T47D (cell line): ENCODE measurements at regions not wholly inside any gene's neighbourhood (a gene's known extent, or its start where the extent isn't known, plus 50 kb on each side); places are given as distances from the start of the nearest gene placed in this dataset.
"Not testable (repeated sequence)": the region's sequence is repeated elsewhere in the genome, so short reads cannot be mapped to it uniquely, and the experiment has no call there.

Source experiments
- DNase-seq, 2 experiments: peaks; one replicate each; pipeline versions ENCODE4 v3.0.0 to v3.0.0-alpha.2; 2011 to 2012; ENCODE audit warnings: low read depth in 1 of 2, low spot score in 1 of 2
- JUND ChIP-seq: IDR thresholded peaks from 2 replicates; pipeline ENCODE4 v1.6.1; 2012; ENCODE audit warnings: low read depth
- in situ Hi-C: cut with HindIII; loops from 2 replicates; pipeline ENCODE4 v1.10.0; 2016; ENCODE audit warnings: low sequenced_read_pairs, low pct_unique_long_range_greater_than_20kb

DNA sequence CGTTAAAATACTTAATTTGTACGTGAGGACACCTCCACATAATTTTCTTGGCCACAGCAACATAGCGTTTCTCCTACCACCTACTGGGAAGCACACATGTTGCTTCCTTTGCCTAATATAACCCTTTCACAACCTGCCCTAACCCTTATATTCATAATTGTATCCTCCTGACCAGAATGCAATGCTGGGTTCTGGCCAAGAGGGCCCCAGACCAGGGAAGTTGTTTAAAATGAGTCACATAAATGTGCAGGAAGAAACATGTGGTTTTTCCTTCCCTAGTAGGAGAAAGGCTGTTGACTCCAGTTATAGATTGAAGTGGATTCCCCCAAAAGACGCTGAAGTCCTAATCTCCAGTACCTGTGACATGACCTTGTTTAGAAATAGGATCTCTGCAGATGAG is 187.3 kb downstream of the NUFIP1 start:
- no peak for DNase-seq
- TF ChIP-seq JUND = no peak
- in situ Hi-C loops = no loop called here

DNA sequence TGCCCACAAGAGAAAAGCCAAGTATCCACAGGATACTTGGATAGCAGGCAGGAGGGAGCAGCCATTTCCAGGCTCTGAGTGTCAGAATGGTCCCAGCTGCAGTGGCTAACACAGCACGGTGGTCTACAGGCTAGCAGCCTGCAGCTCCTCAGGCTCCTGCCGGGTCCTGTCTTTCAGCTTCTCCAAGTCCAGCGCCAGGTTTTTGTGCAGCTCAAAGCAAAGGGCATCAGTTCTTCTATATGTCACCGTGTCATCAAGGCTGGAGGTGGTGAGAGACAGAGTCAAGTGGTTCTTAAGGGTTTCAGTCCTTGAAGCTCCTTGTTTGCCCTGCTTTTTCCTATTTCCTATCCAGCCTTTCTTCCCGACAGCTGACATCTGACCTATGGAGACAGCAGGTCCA is 188.6 kb downstream of the NUFIP1 start:
- no peak for DNase-seq
- no peak for TF ChIP-seq JUND
- in situ Hi-C loops = no loop called here

DNA sequence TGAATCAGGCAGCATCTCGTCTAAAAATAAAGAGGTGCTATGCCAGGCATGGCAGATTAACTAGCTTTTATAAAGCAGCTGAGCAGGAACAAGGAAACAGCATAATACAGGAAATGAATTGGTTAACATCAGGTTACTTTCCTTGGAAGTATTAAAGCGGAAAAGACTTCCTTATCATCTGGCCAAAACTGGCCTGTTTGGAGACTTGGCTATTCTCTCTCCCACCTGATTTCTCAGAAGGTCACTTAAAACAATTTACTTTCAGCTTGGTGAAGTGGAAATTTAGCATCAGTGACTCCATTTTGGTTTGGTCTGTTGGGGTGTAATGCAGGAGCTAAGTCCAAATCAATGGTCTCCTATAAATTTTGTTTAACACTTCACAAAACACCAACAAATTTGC is 191.6 kb downstream of the NUFIP1 start:
- in situ Hi-C loops = no loop called here
- DNase-seq = no peak
- no peak for TF ChIP-seq JUND

DNA sequence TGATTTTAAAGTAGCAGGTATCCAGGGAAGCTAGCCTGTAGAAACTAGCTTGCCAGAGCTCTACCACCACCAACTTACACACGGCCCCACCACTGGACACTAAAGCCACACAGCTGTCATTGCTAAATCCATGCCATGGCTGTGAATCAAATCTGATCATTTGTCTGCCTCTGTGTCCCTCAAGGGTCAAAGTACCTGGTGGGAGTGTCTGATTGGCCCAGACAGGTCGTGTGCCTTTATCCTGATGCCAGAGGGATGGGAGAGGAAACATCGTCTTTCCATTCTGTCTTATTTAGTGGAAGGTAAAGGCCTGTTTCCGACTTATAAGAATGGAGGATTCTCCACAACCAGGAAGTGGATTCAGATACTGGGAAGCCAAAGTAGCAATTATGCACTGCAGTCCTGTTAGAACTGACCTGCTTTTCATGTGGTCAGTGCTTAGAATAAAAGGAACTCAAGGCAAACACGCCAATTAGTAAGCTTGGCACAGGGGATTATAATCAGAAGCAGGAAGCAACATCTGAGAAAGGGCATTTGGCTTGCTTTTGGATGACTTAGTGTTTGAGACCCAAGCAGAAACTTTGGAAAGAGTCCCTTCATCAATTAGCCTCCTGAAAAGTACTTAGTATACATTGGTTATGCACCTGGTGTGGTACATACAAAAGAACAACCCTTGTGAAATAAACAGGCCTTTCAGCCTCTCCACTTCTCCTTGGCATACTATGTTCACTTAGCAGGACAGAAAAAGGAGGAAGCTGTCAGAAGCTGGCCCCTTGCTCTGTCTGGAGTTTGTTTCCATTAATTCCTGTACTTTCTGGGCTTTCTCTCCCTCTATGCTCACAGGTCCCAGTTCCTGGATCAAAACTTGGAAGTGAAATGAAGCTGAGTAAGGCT is 192.4 kb downstream of the NUFIP1 start:
- in situ Hi-C loops = no loop called here
- no peak for TF ChIP-seq JUND
- DNase-seq = no peak

DNA sequence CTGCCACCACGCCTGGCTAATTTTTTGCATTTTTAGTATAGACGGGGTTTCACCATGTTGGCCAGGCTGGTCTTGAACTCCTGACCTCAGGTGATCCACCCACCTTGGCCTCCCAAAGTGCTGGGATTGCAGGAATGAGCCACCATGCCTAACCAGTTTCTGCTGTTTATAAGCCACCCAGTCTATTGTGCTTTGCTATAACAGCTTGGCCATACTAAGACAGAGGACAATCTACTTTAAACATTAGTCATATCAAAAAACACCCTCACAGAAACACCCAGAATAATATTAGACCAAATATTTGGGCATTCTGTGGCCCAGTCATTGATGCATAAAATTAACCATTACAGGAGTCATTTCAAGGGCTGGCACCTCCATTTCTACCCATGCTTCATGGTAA is 193.2 kb downstream of the NUFIP1 start:
- DNase-seq, in situ Hi-C loops: not testable (repeated sequence)

DNA sequence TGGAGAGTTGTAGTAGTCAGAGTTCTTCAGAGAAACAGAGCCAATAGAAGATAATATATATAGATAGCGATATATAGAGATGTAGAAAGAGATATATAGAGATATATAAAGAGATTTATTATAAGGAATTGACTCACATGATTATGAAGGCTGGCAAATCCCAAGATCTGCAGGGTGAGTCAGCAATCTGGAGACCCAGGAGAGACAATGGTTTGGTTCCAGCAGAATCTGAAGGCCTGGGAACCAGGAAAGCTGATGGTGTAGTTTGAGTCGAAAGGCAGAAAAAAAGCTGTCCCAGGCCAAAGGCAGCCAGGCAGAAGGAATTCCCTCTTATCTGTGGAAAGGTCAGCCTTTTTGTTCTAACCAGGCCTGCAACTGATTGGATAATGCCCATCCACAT is 194.1 kb downstream of the NUFIP1 start:
- in situ Hi-C loops = no loop called here
- TF ChIP-seq JUND = no peak
- no peak for DNase-seq

DNA sequence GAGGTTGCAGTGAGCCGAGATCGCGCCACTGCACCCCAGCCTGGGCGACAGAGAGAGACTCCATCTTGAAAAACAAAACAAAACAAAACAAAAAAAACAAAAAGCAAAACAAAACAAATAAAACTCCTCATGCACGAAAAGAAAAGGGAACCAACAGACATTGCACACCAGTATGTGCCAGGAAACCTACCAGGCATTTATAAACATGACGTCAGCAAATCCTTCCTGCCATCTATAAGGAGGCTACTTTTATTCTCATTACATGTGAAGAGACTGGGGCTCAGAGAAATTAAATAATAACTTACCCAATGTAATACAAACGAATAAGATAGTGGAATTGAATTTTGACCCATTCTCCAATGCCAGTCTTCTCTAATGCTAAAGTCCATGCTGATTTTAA is 197.2 kb downstream of the NUFIP1 start:
- no peak for DNase-seq
- no peak for TF ChIP-seq JUND
- in situ Hi-C loops = no loop called here

DNA sequence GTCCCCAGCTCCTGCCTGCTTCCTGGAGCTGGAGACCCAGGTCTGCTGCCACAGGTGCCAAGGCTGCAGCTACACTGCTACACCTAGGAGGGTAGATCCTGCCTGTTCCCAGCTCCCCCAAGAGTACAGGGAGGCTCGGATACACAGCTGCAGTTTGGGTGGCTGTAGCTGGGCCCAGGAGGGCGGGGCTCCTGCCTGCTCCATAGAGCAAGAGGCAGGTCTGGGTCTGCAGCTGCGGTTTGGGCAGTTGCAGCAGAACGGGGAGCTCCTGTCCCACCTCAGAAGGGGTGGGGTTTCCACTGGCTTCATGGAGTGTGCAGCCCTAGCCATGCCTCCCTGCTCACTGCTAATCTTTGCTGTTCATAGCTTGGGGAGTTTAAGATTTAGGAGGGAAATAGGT is 199.0 kb downstream of the NUFIP1 start:
- no peak for TF ChIP-seq JUND
- no peak for DNase-seq
- in situ Hi-C loops = no loop called here

DNA sequence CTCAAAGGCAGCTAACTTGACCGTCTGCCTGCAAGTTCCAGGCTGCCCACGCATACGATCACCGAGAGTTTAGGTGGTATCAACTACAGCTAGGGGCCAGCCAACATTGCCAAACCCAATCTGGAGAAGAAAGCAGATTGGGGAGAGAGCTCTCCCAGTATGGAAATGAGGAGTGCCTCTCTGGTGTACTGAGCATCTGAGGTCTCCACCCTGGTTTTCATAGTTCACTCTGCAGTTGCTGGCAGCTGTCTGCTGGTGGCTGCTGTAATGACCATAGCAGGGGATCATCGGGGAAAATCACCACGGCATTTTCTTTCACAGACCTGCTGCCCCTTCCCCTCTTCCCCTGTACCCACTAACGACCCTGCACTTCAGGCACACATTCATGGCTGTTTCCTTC is 201.7 kb downstream of the NUFIP1 start:
- TF ChIP-seq JUND = no peak
- in situ Hi-C loops = no loop called here
- no peak for DNase-seq

DNA sequence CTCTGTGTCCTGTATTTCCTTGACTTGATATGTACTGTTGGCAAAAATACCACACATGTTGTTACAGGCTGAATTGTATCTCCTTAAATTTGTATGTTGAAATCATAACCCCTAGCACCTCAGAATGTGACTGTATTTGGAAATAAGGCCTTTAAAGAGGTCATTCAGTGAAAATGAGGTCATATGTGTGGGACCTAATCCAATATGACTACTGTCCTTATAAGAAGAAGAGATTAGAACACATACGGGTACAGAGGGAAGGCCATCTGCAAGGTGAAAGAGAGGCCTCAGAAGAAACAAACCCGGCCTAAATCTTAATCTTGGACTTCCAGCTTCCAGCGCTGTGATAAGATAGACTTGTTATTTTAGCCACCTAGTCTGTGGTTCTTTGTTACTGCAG is 202.5 kb downstream of the NUFIP1 start:
- no peak for DNase-seq
- TF ChIP-seq JUND = no peak

DNA sequence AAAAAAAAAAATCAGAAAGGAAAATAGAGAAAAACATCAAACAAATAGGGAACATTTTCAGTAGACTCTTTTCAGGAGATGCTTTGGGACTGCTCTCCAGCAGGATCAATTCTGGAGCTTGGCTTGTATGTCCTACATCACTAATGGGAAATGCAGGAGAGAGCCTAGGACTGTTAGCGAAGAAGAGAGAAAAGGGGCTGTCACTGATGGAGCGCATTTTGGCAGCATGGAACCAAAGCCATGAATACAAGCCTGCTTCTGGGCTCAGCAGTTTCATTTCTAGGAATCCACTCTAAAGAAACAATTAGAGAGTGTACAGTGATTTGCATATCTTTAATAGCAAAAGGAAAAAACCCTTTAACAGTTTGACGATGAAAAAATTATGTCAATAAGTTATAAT is 203.9 kb downstream of the NUFIP1 start:
- no peak for TF ChIP-seq JUND
- in situ Hi-C loops = no loop called here
- no peak for DNase-seq

More for the DNA sequence above, 202.5 kb downstream of the NUFIP1 start:
- in situ Hi-C loops = no loop called here

DNA sequence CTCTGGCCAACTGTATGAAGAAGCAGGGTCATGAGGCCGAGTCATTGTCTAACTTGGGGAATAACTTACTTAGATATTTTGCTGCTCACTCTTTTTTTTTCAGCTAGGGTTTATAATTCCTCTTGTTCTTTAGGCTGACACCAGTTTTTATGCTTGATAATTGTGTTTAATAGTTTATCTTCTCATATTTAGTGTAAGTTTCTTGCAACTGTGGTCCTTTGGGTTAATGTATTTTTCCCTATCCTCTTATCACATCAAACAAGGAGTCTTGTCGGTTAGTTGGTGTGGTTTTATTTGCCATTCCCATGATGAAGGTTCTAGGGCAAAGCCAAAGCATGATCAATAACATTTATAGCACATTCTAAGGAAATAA is 204.6 kb downstream of the NUFIP1 start:
- in situ Hi-C loops = no loop called here
- DNase-seq = no peak
- TF ChIP-seq JUND = no peak

DNA sequence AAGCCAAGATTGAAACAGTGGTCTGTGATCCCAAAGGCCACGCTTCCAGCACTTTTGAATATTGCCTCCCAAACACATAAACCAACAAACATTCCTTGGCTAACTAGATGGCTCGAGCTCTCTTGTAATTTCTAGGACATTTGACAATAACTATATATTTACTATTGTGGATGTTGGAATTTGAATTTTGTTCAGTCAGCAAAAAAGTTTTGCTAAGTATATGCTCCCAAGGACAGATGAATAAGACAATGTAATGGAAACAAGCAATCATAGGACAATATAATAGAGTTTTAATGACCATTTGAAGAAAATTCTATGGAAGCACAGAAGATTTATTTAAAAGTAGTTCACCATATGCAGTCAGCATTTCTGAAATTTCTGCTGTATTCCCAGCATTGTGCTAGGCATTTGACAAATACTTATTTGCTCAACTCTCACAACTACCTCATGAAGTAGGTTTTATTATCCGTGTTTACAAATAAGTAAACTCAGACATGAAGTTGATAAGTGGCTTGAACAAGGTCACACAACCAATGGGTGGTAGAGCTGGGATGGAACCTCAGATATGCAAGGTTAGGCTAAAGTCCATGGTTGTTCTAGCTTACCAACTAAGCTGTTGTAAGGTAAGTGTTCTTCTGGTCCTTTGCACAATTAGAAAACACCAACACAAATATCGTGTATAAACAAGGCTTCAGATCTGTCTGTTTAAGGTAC is 205.1 kb downstream of the NUFIP1 start:
- DNase-seq = no peak
- no peak for TF ChIP-seq JUND
- in situ Hi-C loops = no loop called here
